B cell (primary cell): ENCODE measurements at regions not wholly inside any gene's neighbourhood (a gene's known extent, or its start where the extent isn't known, plus 50 kb on each side); places are given as distances from the start of the nearest gene placed in this dataset.
"Not testable (repeated sequence)": the region's sequence is repeated elsewhere in the genome, so short reads cannot be mapped to it uniquely, and the experiment has no call there.

ENCODE experiments used
- ATAC-seq: fragments of 200-7000 bp; cut with Tn5 transposase; one replicate; pipeline ENCODE4 v1.10.0; 2021; ENCODE audit warnings: low read depth, mild to moderate bottlenecking, moderate number of reproducible peaks, moderate library complexity
- CTCF ChIA-PET: fragments of 350-600 bp; sonication (Branson Sonifier 250); formaldehyde crosslinking; loops from one replicate; lab custom pipeline; 2021; ENCODE audit warnings: antibody characterized with exemption, inconsistent platforms; lab: Charles Lee
- POLR2A ChIA-PET: fragments of 350-600 bp; sonication (Branson Sonifier 250); formaldehyde crosslinking; loops from one replicate; lab custom pipeline; 2021; ENCODE audit warnings: antibody characterized with exemption; lab: Charles Lee
- DNase-seq: peaks from one replicate; pipeline ENCODE4 v3.0.0; 2013
- H2AFZ ChIP-seq: 2 replicates; pipeline ENCODE4 v1.6.1; 2012; ENCODE audit warnings: mild to moderate bottlenecking, low read depth, low read length; ENCODE audit not compliant: insufficient read depth, poor library complexity, severe bottlenecking
- H3K27ac ChIP-seq, 2 donors: 1 replicate in 1 of 2; 2 replicates in 1 of 2; pipeline ENCODE4 v1.5.1; 2012 to 2013; ENCODE audit warnings: low read length in 2 of 2, mild to moderate bottlenecking in 2 of 2, moderate library complexity in 1 of 2
- H3K27me3 ChIP-seq, 4 experiments: fragments of 200-600 bp in 1 of 4; sonication (generic) in 1 of 4; replicated peaks in 1 of 4; 1 replicate in 2 of 4; 2 replicates in 2 of 4; pipeline versions ENCODE4 v1.6.1 to v1.7.0; 2013 to 2016; ENCODE audit warnings: low read length in 3 of 4, mild to moderate bottlenecking in 2 of 4, mixed read lengths in 1 of 4, moderate library complexity in 1 of 4; ENCODE audit not compliant: insufficient read depth in 4 of 4, control insufficient read depth in 3 of 4; ENCODE audit errors: control extremely low read depth in 1 of 4
- H3K36me3 ChIP-seq, 2 experiments: replicated peaks in 1 of 2; 1 replicate in 1 of 2; 2 replicates in 1 of 2; pipeline versions ENCODE4 v1.6.1 to v1.7.1; 2013; ENCODE audit warnings: low read length in 1 of 2; ENCODE audit not compliant: insufficient read depth in 2 of 2, control insufficient read depth in 1 of 2; ENCODE audit errors: control extremely low read depth in 1 of 2, extremely low read depth in 1 of 2
- H3K4me1 ChIP-seq, 2 donors: fragments of 200-600 bp in 1 of 2; sonication (generic) in 1 of 2; 1 replicate in 1 of 2; 2 replicates in 1 of 2; pipeline versions ENCODE4 v1.5.1 to v1.6.1; 2013 to 2017; ENCODE audit warnings: low read length in 2 of 2; ENCODE audit not compliant: control insufficient read depth in 2 of 2, insufficient read depth in 2 of 2
- H3K4me2 ChIP-seq: replicated peaks from 2 replicates; pipeline ENCODE3; 2012; ENCODE audit warnings: mild to moderate bottlenecking, low read depth, low read length; ENCODE audit not compliant: poor library complexity, severe bottlenecking
- H3K4me3 ChIP-seq, 5 experiments: fragments of 200-600 bp in 1 of 5; sonication (generic) in 1 of 5; 1 replicate in 3 of 5; 2 replicates in 2 of 5; pipeline versions ENCODE4 v1.5.1 to v1.7.0; 2011 to 2016; ENCODE audit warnings: low read length in 4 of 5, mild to moderate bottlenecking in 4 of 5, low read depth in 2 of 5, control low read depth in 1 of 5, moderate library complexity in 1 of 5; ENCODE audit not compliant: insufficient read depth in 1 of 5; ENCODE audit errors: control extremely low read depth in 1 of 5, extremely low read depth in 1 of 5
- H3K79me2 ChIP-seq: fragments of 200-600 bp; sonication (generic); one replicate; pipeline ENCODE4 v1.6.0; 2016; ENCODE audit warnings: low read length; ENCODE audit not compliant: control insufficient read depth, insufficient read depth
- H3K9ac ChIP-seq: fragments of 200-600 bp; sonication (generic); 2 replicates; pipeline ENCODE4 v1.6.1; 2017; ENCODE audit warnings: mild to moderate bottlenecking, low read length, moderate library complexity
- H3K9me3 ChIP-seq, 3 donors: one replicate each; pipeline versions ENCODE4 v1.6.1 to v1.7.1; 2013; ENCODE audit warnings: low read length in 2 of 3; ENCODE audit not compliant: control insufficient read depth in 2 of 3, insufficient read depth in 1 of 3; ENCODE audit errors: control extremely low read depth in 1 of 3
- H4K20me1 ChIP-seq: 2 replicates; pipeline ENCODE4 v1.6.0; 2012; ENCODE audit warnings: mild to moderate bottlenecking, low read length; ENCODE audit not compliant: insufficient read depth, control insufficient read depth, poor library complexity, severe bottlenecking
- H3K27ac Mint-ChIP-seq: one replicate; pipeline ENCODE4 v1.8.0; 2021; ENCODE audit warnings: mixed read lengths
- H3K27me3 Mint-ChIP-seq: one replicate; pipeline ENCODE4 v1.8.0; 2021; ENCODE audit warnings: mixed read lengths
- H3K4me1 Mint-ChIP-seq: one replicate; pipeline ENCODE4 v1.8.0; 2021; ENCODE audit warnings: mixed read lengths
- H3K4me3 Mint-ChIP-seq: one replicate; pipeline ENCODE4 v1.8.0; 2021; ENCODE audit warnings: mixed read lengths
- H3K9me3 Mint-ChIP-seq: one replicate; pipeline ENCODE4 v1.8.0; 2022; ENCODE audit warnings: mixed read lengths; ENCODE audit not compliant: insufficient read depth
- EZH2 ChIP-seq: IDR thresholded peaks from 2 replicates; pipeline ENCODE4 v1.6.1; 2012; ENCODE audit warnings: borderline replicate concordance, low read depth, mild to moderate bottlenecking, moderate library complexity, low read length; ENCODE audit not compliant: insufficient read depth, poor library complexity, severe bottlenecking
- WGBS: methylation state at CpG from one replicate; pipeline ENCODE4 v1.1.5; 2013; ENCODE audit warnings: missing lambda C conversion rate; ENCODE audit not compliant: insufficient coverage; 5-methylcytosine and 5-hydroxymethylcytosine counted together
- intact Hi-C: fragments of 100-400 bp; cut with micrococcal nuclease; formaldehyde crosslinking; loops from one replicate; pipeline ENCODE4 v1.10.0; 2022
- TF ChIP-seq, protein P1 (sequence below): fragments of 200-600 bp; IDR thresholded peaks from one replicate; pipeline ENCODE4 v1.8.0; 2022; ENCODE audit warnings: antibody characterized with exemption, mild to moderate bottlenecking

DNA sequence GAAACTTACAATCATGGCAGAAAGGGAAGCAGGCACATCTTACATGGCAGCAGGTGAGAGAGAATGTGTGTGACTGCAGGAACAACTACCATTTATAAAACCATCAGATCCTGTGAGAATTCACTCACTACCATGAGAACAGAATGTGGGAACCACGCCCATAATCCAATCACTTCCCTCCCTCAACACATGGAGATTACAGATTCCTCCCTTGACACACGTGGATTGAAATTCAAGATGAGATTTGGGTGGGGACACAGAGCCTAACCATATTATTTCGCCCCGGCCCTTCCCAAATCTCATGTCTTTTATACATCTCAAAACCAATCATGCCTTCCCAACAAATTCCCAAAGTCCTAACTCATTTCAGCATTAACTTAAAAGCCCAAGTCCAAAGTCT, 203.6 kb downstream of the C12orf75 start:
- no peaks in the 10 kb centered on the region for H3K4me1 Mint-ChIP-seq
- Histone ChIP-seq H3K4me3 (no peak overlapping the region), H2AFZ (no peak overlapping the region), H4K20me1 (no peaks in the 10 kb centered on the region), H3K4me2 (no peak overlapping the region), H3K27me3 (peaks cover 0 to 4% (median 0%) of the 10 kb centered on the region in 4 experiments), H3K9ac (no peak overlapping the region), H3K27ac (no peak overlapping the region), H3K36me3 (no peaks in the 10 kb centered on the region), H3K4me1 (no peaks in the 10 kb centered on the region), H3K79me2 (no peaks in the 10 kb centered on the region), H3K9me3 (peaks cover 0 to 8% (median 8%) of the 10 kb centered on the region in 3 donors)
- POLR2A ChIA-PET, result no interaction called here
- ATAC-seq (no peak), DNase-seq (no peak)
- H3K9me3 Mint-ChIP-seq, result peaks cover 9% of the 10 kb centered on the region
- H3K4me3 Mint-ChIP-seq, result no peak overlapping the region
- intact Hi-C loops, result no loop called here
- peaks cover 13% of the 10 kb centered on the region for H3K27me3 Mint-ChIP-seq
- 96% methylated on average over 3 of the region's 4 CpGs for WGBS
- CTCF ChIA-PET, result no interaction called here
- TF ChIP-seq, protein P1, sequence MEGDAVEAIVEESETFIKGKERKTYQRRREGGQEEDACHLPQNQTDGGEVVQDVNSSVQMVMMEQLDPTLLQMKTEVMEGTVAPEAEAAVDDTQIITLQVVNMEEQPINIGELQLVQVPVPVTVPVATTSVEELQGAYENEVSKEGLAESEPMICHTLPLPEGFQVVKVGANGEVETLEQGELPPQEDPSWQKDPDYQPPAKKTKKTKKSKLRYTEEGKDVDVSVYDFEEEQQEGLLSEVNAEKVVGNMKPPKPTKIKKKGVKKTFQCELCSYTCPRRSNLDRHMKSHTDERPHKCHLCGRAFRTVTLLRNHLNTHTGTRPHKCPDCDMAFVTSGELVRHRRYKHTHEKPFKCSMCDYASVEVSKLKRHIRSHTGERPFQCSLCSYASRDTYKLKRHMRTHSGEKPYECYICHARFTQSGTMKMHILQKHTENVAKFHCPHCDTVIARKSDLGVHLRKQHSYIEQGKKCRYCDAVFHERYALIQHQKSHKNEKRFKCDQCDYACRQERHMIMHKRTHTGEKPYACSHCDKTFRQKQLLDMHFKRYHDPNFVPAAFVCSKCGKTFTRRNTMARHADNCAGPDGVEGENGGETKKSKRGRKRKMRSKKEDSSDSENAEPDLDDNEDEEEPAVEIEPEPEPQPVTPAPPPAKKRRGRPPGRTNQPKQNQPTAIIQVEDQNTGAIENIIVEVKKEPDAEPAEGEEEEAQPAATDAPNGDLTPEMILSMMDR, result no peak
- TF ChIP-seq EZH2, result no peak
- no peak overlapping the region for H3K27ac Mint-ChIP-seq

DNA sequence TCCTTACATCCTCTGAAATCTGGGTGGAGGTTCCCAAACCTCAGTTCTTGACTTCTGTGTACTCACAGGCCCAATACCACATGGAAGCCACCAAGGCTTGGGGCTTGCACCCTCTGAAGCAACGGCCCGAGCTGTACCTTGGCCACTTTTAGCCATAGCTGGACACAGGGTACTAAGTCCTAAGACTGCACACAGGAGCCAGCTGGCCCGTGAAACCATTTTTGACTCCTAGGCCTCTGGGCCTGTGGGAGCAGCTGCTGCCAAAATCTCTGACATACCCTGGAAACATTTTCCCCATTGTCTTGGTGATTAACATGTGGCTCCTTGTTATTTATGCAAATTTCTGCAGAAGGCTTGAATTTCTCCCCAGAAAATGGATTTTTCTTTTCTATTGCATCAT, 204.5 kb downstream of the C12orf75 start:
- H3K4me3 Mint-ChIP-seq, H3K27me3 Mint-ChIP-seq, H3K4me2 ChIP-seq, H3K4me3 ChIP-seq, intact Hi-C loops, POLR2A ChIA-PET, H4K20me1 ChIP-seq, H3K4me1 Mint-ChIP-seq, H3K9me3 ChIP-seq, CTCF ChIA-PET, H3K4me1 ChIP-seq, H3K27ac ChIP-seq, H3K27ac Mint-ChIP-seq, H2AFZ ChIP-seq, H3K9ac ChIP-seq, DNase-seq, H3K36me3 ChIP-seq, ATAC-seq, H3K79me2 ChIP-seq, H3K9me3 Mint-ChIP-seq, H3K27me3 ChIP-seq: not testable (repeated sequence)
- WGBS, result 96% methylated on average over 3 of the region's 3 CpGs
